ENCODE measurements at regions not wholly inside any gene's neighbourhood (a gene's known extent, or its start where the extent isn't known, plus 50 kb on each side); places are given as distances from the start of the nearest gene placed in this dataset.
"Not testable (repeated sequence)": the region's sequence is repeated elsewhere in the genome, so short reads cannot be mapped to it uniquely, and the experiment has no call there.

DNA sequence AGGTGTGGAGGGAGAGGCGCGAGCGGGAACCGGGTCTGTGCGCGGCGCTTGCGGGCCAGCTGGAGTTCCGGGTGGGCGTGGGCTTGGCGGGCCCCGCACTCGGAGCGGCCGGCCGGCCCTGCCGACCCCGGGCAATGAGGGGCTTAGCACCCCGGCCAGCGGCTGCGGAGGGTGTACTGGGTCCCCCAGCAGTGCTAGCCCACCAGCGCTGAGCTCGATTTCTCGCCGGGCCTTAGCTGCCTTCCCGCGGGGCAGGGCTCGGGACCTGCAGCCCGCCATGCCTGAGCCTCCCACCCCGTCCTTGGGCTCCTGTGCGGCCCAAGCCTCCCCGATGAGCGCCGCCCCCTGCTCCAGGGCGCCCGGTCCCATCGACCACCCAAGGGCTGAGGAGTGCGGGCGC lies 130.5 kb downstream of the DCLK3 start:
- TF ChIP-seq, protein P1, sequence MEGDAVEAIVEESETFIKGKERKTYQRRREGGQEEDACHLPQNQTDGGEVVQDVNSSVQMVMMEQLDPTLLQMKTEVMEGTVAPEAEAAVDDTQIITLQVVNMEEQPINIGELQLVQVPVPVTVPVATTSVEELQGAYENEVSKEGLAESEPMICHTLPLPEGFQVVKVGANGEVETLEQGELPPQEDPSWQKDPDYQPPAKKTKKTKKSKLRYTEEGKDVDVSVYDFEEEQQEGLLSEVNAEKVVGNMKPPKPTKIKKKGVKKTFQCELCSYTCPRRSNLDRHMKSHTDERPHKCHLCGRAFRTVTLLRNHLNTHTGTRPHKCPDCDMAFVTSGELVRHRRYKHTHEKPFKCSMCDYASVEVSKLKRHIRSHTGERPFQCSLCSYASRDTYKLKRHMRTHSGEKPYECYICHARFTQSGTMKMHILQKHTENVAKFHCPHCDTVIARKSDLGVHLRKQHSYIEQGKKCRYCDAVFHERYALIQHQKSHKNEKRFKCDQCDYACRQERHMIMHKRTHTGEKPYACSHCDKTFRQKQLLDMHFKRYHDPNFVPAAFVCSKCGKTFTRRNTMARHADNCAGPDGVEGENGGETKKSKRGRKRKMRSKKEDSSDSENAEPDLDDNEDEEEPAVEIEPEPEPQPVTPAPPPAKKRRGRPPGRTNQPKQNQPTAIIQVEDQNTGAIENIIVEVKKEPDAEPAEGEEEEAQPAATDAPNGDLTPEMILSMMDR (IDR thresholded peaks at IDR 0.05; ENCODE audit: low read depth, low read length) = not testable (repeated sequence)
- not testable (repeated sequence) for TF ChIP-seq EZH2phosphoT487 (IDR thresholded peaks at IDR 0.05; ENCODE audit: low read depth)
